Stomach (tissue), 8 donors: ENCODE measurements at regions not wholly inside any gene's neighbourhood (a gene's known extent, or its start where the extent isn't known, plus 50 kb on each side); places are given as distances from the start of the nearest gene placed in this dataset.
"Not testable (repeated sequence)": the region's sequence is repeated elsewhere in the genome, so short reads cannot be mapped to it uniquely, and the experiment has no call there.

Source experiments
- DNase-seq, 2 donors: peaks; one replicate each; pipeline versions ENCODE4 v3.0.0 to v3.0.0-alpha.2; 2013 to 2019
- H3K27ac ChIP-seq, 5 donors: fragments of 200-600 bp in 4 of 5; sonication (generic) in 4 of 5; one replicate each; pipeline ENCODE4 v1.5.1; 2013 to 2019; ENCODE audit warnings: mild to moderate bottlenecking in 1 of 5, moderate library complexity in 1 of 5
- H3K27me3 ChIP-seq, 3 donors: fragments of 200-600 bp; sonication (generic); one replicate each; pipeline ENCODE4 v1.5.1; 2017 to 2019; ENCODE audit warnings: mixed run types in 1 of 3
- H3K36me3 ChIP-seq, 4 donors: fragments of 200-600 bp; sonication (generic); 1 replicate in 3 of 4; 2 replicates in 1 of 4; pipeline ENCODE4 v1.5.1; 2016 to 2019
- H3K4me1 ChIP-seq, 4 donors: fragments of 200-600 bp; sonication (generic); one replicate each; pipeline ENCODE4 v1.5.1; 2016 to 2019
- H3K4me3 ChIP-seq, 4 donors: fragments of 200-600 bp; sonication (generic) in 3 of 4; one replicate each; pipeline ENCODE4 v1.5.1; 2016 to 2019; ENCODE audit warnings: mild to moderate bottlenecking in 1 of 4
- H3K9me3 ChIP-seq, 4 donors: fragments of 200-600 bp; sonication (generic); one replicate each; pipeline ENCODE4 v1.5.1; 2016 to 2019
- CTCF ChIP-seq, 7 experiments: fragments of 450-650 bp in 4 of 7; fragments of 200-600 bp in 3 of 7; sonication (generic) in 3 of 7; IDR thresholded peaks; one replicate each; pipeline ENCODE4 v1.5.1; 2016 to 2019; ENCODE audit warnings: antibody characterized with exemption in 7 of 7, control low read depth in 2 of 7, mild to moderate bottlenecking in 1 of 7
- EP300 ChIP-seq: sonication (generic); formaldehyde crosslinking; IDR thresholded peaks from one replicate; pipeline ENCODE4 v1.6.1; 2017; ENCODE audit warnings: antibody characterized with exemption
- POLR2A ChIP-seq, 4 donors: fragments of 450-650 bp; IDR thresholded peaks; one replicate each; pipeline ENCODE4 v1.6.1; 2016; ENCODE audit warnings: antibody characterized with exemption in 4 of 4, control low read depth in 2 of 4, mild to moderate bottlenecking in 1 of 4, moderate library complexity in 1 of 4
- POLR2AphosphoS5 ChIP-seq, 3 donors: sonication (generic); formaldehyde crosslinking; IDR thresholded peaks; one replicate each; pipeline ENCODE4 v1.6.1; 2016; ENCODE audit warnings: antibody characterized with exemption in 3 of 3
- WGBS, 5 donors: extraction: QIAGEN DNeasy Blood & Tissue Kit in 3 of 5; methylation state at CpG; one replicate each; pipeline versions ENCODE4 v1.1.5 to v1.1.7; 2013 to 2018; 5-methylcytosine and 5-hydroxymethylcytosine counted together
- intact Hi-C: fragments of 100-400 bp; cut with DNase I; formaldehyde crosslinking; loops from one replicate; pipeline ENCODE4 v1.15.1; 2023; ENCODE audit warnings: low total_unique reads
- donor health status: healthy with polysubstance abuse.
- donor health status: Bipolar disorder and iron deficiency.
- donor health status: healthy.

GRCh38 chr16:17555176-17555575 is 84.4 kb upstream of the XYLT1 start:
- Histone ChIP-seq H3K27me3 (peaks cover 0 to 17% (median 4%) of the 10 kb centered on the region in 3 donors), H3K36me3 (no peaks in the 10 kb centered on the region), H3K27ac (no peak overlapping the region), H3K4me3 (no peak overlapping the region), H3K9me3 (no peaks in the 10 kb centered on the region), H3K4me1 (no peaks in the 10 kb centered on the region)
- no peak for DNase-seq
- 61 to 71% (median 67%) methylated on average over 5 of the region's 5 CpGs for WGBS, 5 donors
- TF ChIP-seq POLR2AphosphoS5 (IDR thresholded peaks at IDR 0.05) (no peak), POLR2A (IDR thresholded peaks at IDR 0.05) (no peak), CTCF (IDR thresholded peaks at IDR 0.05) (no peak), EP300 (no peak)
- intact Hi-C loops: no loop called here

GRCh38 chr16:17552351-17552750 is 81.6 kb upstream of the XYLT1 start:
- Histone ChIP-seq H3K4me3 (no peak overlapping the region), H3K9me3 (no peaks in the 10 kb centered on the region), H3K27ac (no peak overlapping the region), H3K4me1 (no peaks in the 10 kb centered on the region), H3K36me3 (no peaks in the 10 kb centered on the region), H3K27me3 (peaks cover 0 to 10% (median 0%) of the 10 kb centered on the region in 3 donors)
- intact Hi-C loops: no loop called here
- no peak for DNase-seq
- WGBS, 5 donors: 83 to 90% (median 87%) methylated on average over 5 of the region's 5 CpGs
- TF ChIP-seq EP300: no peak
- no peak for TF ChIP-seq POLR2AphosphoS5 (IDR thresholded peaks at IDR 0.05)
- TF ChIP-seq POLR2A (IDR thresholded peaks at IDR 0.05): no peak
- TF ChIP-seq CTCF (IDR thresholded peaks at IDR 0.05): no peak

GRCh38 chr16:17551682-17552081 is 80.9 kb upstream of the XYLT1 start:
- H3K27ac ChIP-seq, intact Hi-C loops: not testable (repeated sequence)

GRCh38 chr16:17548825-17549224 is 78.1 kb upstream of the XYLT1 start:
- H3K4me3 ChIP-seq: no peak overlapping the region
- H3K27me3 ChIP-seq: no peaks in the 10 kb centered on the region
- H3K36me3 ChIP-seq: no peaks in the 10 kb centered on the region
- 63 to 79% (median 74%) methylated on average over 4 of the region's 4 CpGs for WGBS, 5 donors
- TF ChIP-seq POLR2AphosphoS5 (IDR thresholded peaks at IDR 0.05) (no peak), POLR2A (IDR thresholded peaks at IDR 0.05) (no peak), EP300 (no peak), CTCF (IDR thresholded peaks at IDR 0.05) (no peak)
- no peaks in the 10 kb centered on the region for H3K4me1 ChIP-seq
- H3K27ac ChIP-seq: no peak overlapping the region
- H3K9me3 ChIP-seq: no peaks in the 10 kb centered on the region
- DNase-seq: no peak
- intact Hi-C loops: no loop called here

More at GRCh38 chr16:17551682-17552081, 80.9 kb upstream of the XYLT1 start:
- not testable (repeated sequence) for H3K4me1 ChIP-seq, H3K36me3 ChIP-seq, H3K9me3 ChIP-seq, DNase-seq, H3K4me3 ChIP-seq
- WGBS, 5 donors: 86 to 90% (median 87%) methylated on average over 6 of the region's 6 CpGs
- peaks cover 0 to 10% (median 0%) of the 10 kb centered on the region in 3 donors for H3K27me3 ChIP-seq

- 70 to 86% (median 71%) methylated on average over 3 of the region's 3 CpGs for WGBS, 5 donors
- intact Hi-C loops: no loop called here
Observed at GRCh38 chr16:17544785-17545184, 74.0 kb upstream of the XYLT1 start.

More at GRCh38 chr16:17544785-17545184, 74.0 kb upstream of the XYLT1 start:
- H3K9me3 ChIP-seq: no peaks in the 10 kb centered on the region
- no peak for DNase-seq
- H3K4me1 ChIP-seq: no peaks in the 10 kb centered on the region
- H3K27me3 ChIP-seq: peaks cover 0 to 13% (median 0%) of the 10 kb centered on the region in 3 donors
- no peak overlapping the region for H3K4me3 ChIP-seq
- no peak overlapping the region for H3K27ac ChIP-seq
- TF ChIP-seq EP300 (no peak), CTCF (IDR thresholded peaks at IDR 0.05) (no peak), POLR2A (IDR thresholded peaks at IDR 0.05) (no peak), POLR2AphosphoS5 (IDR thresholded peaks at IDR 0.05) (no peak)
- H3K36me3 ChIP-seq: no peaks in the 10 kb centered on the region
